K562 (cell line): ENCODE measurements at regions not wholly inside any gene's neighbourhood (a gene's known extent, or its start where the extent isn't known, plus 50 kb on each side); places are given as distances from the start of the nearest gene placed in this dataset.

Experiments
- ATAC-seq: fragments of 200-7000 bp; cut with Tn5 transposase; 3 replicates; pipeline ENCODE4 v1.9.1; 2020; ENCODE audit warnings: moderate library complexity
- BruUV-seq: library from RNA; stranded (reverse); fragments of 400-500 nt; replicated peaks from 2 replicates; lab custom pipeline; 2021; lab: Mats Ljungman, UMichigan
- CTCF ChIA-PET: fragments of 300-600 bp; formaldehyde crosslinking; extraction: SDS; loops from one replicate; lab custom pipeline; 2021; ENCODE audit warnings: low intra/inter-chr PET ratio; lab: Yijun Ruan, JAX
- POLR2A ChIA-PET: fragments of 300-600, 350-650 bp; sonication (Branson Sonifier 250); formaldehyde crosslinking; extraction: SDS; loops from one replicate; lab custom pipeline; 2021; ENCODE audit warnings: antibody characterized with exemption, inconsistent platforms; lab: Yijun Ruan, JAX
- DNase-seq, 4 experiments: peaks; one replicate each; pipeline versions ENCODE4 v3.0.0 to v3.0.0-alpha.2; 2011 to 2018; ENCODE audit warnings: low spot score in 3 of 4, mixed read lengths in 3 of 4; ENCODE audit errors: extremely low read depth in 1 of 4
- FAIRE-seq: peaks from 2 replicates; lab custom pipeline; 2011; peaks lifted over from hg19 to GRCh38; lab: Jason Lieb, UNC
- H2AFZ ChIP-seq: 2 replicates; pipeline ENCODE4 v1.6.0; 2011; ENCODE audit warnings: low read depth, low read length, control low read depth, inconsistent platforms
- H3K27ac ChIP-seq: fragments of 200-600 bp; 3 replicates; pipeline ENCODE4 v1.8.0; 2011; ENCODE audit warnings: low read depth, mild to moderate bottlenecking, control low read depth, inconsistent platforms, low read length, moderate library complexity, mixed read lengths; ENCODE audit errors: extremely low read depth
- H3K27me3 ChIP-seq, 2 experiments: fragments of 300-600 bp in 1 of 2; 2 replicates in 1 of 2; 3 replicates in 1 of 2; pipeline versions ENCODE4 v1.6.0 to v1.8.0; 2011; ENCODE audit warnings: inconsistent platforms in 2 of 2, low read length in 2 of 2, mild to moderate bottlenecking in 1 of 2, mixed read lengths in 1 of 2, moderate library complexity in 1 of 2; ENCODE audit not compliant: control insufficient read depth in 2 of 2, insufficient read depth in 2 of 2
- H3K36me3 ChIP-seq: fragments of 300-600 bp; 3 replicates; pipeline ENCODE4 v1.8.0; 2011; ENCODE audit warnings: mild to moderate bottlenecking, low read length, inconsistent platforms; ENCODE audit not compliant: control insufficient read depth, insufficient read depth
- H3K4me1 ChIP-seq, 2 experiments: fragments of 200-600 bp in 1 of 2; replicated peaks in 1 of 2; 2 replicates in 1 of 2; 3 replicates in 1 of 2; pipeline versions ENCODE4 v1.5.1 to v1.8.0; 2011; ENCODE audit warnings: inconsistent platforms in 2 of 2, low read length in 2 of 2, mild to moderate bottlenecking in 1 of 2, mixed read lengths in 1 of 2, moderate library complexity in 1 of 2; ENCODE audit not compliant: control insufficient read depth in 2 of 2, insufficient read depth in 2 of 2
- H3K4me2 ChIP-seq: 2 replicates; pipeline ENCODE4 v1.6.1; 2011; ENCODE audit warnings: low read length, control low read depth, inconsistent platforms, mixed read lengths; ENCODE audit not compliant: insufficient read depth
- H3K4me3 ChIP-seq: fragments of 200-600 bp; sonication (generic), shearing (Covaris generic); 2 replicates; pipeline ENCODE4 v1.5.1; 2016; ENCODE audit warnings: control low read depth, inconsistent platforms
- H3K79me2 ChIP-seq: fragments of 200-600 bp; 3 replicates; pipeline ENCODE4 v1.8.0; 2011; ENCODE audit warnings: low read length, inconsistent platforms; ENCODE audit not compliant: control insufficient read depth, insufficient read depth
- H3K9ac ChIP-seq, 2 experiments: 2 replicates each; pipeline versions ENCODE4 v1.6.0 to v1.6.1; 2011; ENCODE audit warnings: low read depth in 2 of 2, low read length in 2 of 2, control low read depth in 1 of 2, inconsistent platforms in 1 of 2, mild to moderate bottlenecking in 1 of 2, mixed read lengths in 1 of 2; ENCODE audit not compliant: insufficient read depth in 1 of 2
- H3K9me1 ChIP-seq: one replicate; pipeline ENCODE4 v1.6.0; 2011; ENCODE audit warnings: inconsistent platforms, mild to moderate bottlenecking, low read length, moderate library complexity; ENCODE audit not compliant: control insufficient read depth, insufficient read depth
- H3K9me3 ChIP-seq: replicated peaks from 2 replicates; pipeline ENCODE4 v1.5.1; 2011; ENCODE audit warnings: low read depth, low read length, inconsistent platforms; ENCODE audit not compliant: control insufficient read depth, insufficient read depth
- H4K20me1 ChIP-seq: replicated peaks from 2 replicates; pipeline ENCODE4 v1.6.1; 2011; ENCODE audit warnings: low read length, inconsistent platforms, mixed read lengths; ENCODE audit not compliant: control insufficient read depth, insufficient read depth
- EP300 ChIP-seq: IDR thresholded peaks from 2 replicates; pipeline ENCODE4 v1.6.1; 2012; ENCODE audit warnings: low read length, improper control_type of control experiment
- KDM5B ChIP-seq: fragments of 200-600 bp; sonication (generic); IDR thresholded peaks from 2 replicates; pipeline ENCODE4 v1.6.1; 2012; ENCODE audit warnings: low read depth, mild to moderate bottlenecking, moderate library complexity, low read length, control low read depth, inconsistent platforms; ENCODE audit not compliant: insufficient replicate concordance
- MYBL2 ChIP-seq, 2 experiments: fragments of 450-650 bp in 1 of 2; sonication (generic) in 1 of 2; formaldehyde crosslinking in 1 of 2; IDR thresholded peaks; 2 replicates each; pipeline versions ENCODE4 v1.6.1 to v1.8.1; 2017 to 2022; ENCODE audit warnings: borderline replicate concordance in 1 of 2, inconsistent platforms in 1 of 2, low read depth in 1 of 2, mild to moderate bottlenecking in 1 of 2, missing genetic modification reagents in 1 of 2, moderate library complexity in 1 of 2
- TAF1 ChIP-seq: IDR thresholded peaks from 2 replicates; pipeline ENCODE4 v1.6.1; 2011; ENCODE audit warnings: mild to moderate bottlenecking, low read length, moderate library complexity; ENCODE audit not compliant: insufficient read depth, control insufficient read depth, severe bottlenecking; ENCODE audit errors: extremely low read depth
- ZNF253 ChIP-seq: fragments of 250-450 bp; sonication (Bioruptor Pico); conservative IDR thresholded peaks from 2 replicates; pipeline ENCODE4 v1.6.1; 2021; ENCODE audit warnings: mild to moderate bottlenecking
- ZZZ3 ChIP-seq: fragments of 450-650 bp; IDR thresholded peaks from 2 replicates; pipeline ENCODE4 v1.6.1; 2016; ENCODE audit warnings: antibody characterized with exemption, mild to moderate bottlenecking, moderate library complexity
- WGBS: fragments of 100-300 bp; shearing (Covaris generic); methylation state at CpG from one replicate; pipeline ENCODE4 v1.1.6; 2016; ENCODE audit warnings: low coverage, mixed read lengths; ENCODE audit not compliant: insufficient coverage; ENCODE audit errors: missing lambda C conversion rate; 5-methylcytosine and 5-hydroxymethylcytosine counted together
- in situ Hi-C: fragments of 300-500 bp; cut with MboI; formaldehyde crosslinking; loops from 4 replicates; pipeline ENCODE4 v1.15.0; 2018; ENCODE audit warnings: inconsistent platforms, mixed read lengths
- intact Hi-C: fragments of 100-400 bp; cut with micrococcal nuclease; formaldehyde crosslinking; loops from 2 replicates; pipeline ENCODE4 v1.14.2; 2022

GRCh38 chr4:125681240-125681639 is 366.5 kb downstream of the FAT4 start:
- 4% methylated on average over 1 of the region's 1 CpG for WGBS
- no peak for TF ChIP-seq ZZZ3
- TF ChIP-seq EP300 = no peak
- no peak for TF ChIP-seq MYBL2 (IDR thresholded peaks at IDR 0.05; ENCODE audit: low read depth)
- no peak for TF ChIP-seq MYBL2 (CRISPR knock-in tag; IDR thresholded peaks at IDR 0.05; ENCODE audit: borderline replicate concordance)
- TF ChIP-seq ZNF253 (CRISPR knock-in tag) = no peak
- TF ChIP-seq KDM5B = no peak
- no peak for DNase-seq
- Histone ChIP-seq H3K79me2 (no peaks in the 10 kb centered on the region), H3K4me1 (no peaks in the 10 kb centered on the region), H3K27ac (no peak overlapping the region), H3K9me3 (no peaks in the 10 kb centered on the region), H3K27me3 (peaks cover 0 to 6% of the 10 kb centered on the region in 2 experiments; a peak in 2 of 5 replicates), H3K9me1 (no peaks in the 10 kb centered on the region), H4K20me1 (no peaks in the 10 kb centered on the region), H2AFZ (no peak overlapping the region), H3K36me3 (no peaks in the 10 kb centered on the region), H3K4me3 (no peak overlapping the region), H3K4me2 (no peak overlapping the region), H3K9ac (no peak overlapping the region)
- ChIA-PET POLR2A (interaction anchor here (1.0 kb wide), 1 partner anchor 17 kb away, joined by 3 read pairs; no protein-coding TSS in a partner anchor), CTCF (no interaction called here)
- BruUV-seq = no TSS peak
- in situ Hi-C loops (no loop called here), intact Hi-C loops (no loop called here)
- no peak for ATAC-seq
- FAIRE-seq = no peak

GRCh38 chr4:125682730-125683129 is 368.0 kb downstream of the FAT4 start:
- Histone ChIP-seq H3K4me1 (no peaks in the 10 kb centered on the region), H3K79me2 (no peaks in the 10 kb centered on the region), H3K9me1 (no peaks in the 10 kb centered on the region), H2AFZ (no peak overlapping the region), H3K4me3 (no peak overlapping the region), H3K4me2 (no peak overlapping the region), H4K20me1 (no peaks in the 10 kb centered on the region), H3K36me3 (no peaks in the 10 kb centered on the region), H3K9ac (no peak overlapping the region), H3K9me3 (no peaks in the 10 kb centered on the region), H3K27me3 (no peaks in the 10 kb centered on the region; a peak in 1 of 5 replicates), H3K27ac (no peak overlapping the region)
- intact Hi-C loops = no loop called here
- ATAC-seq = no peak
- DNase-seq = no peak
- in situ Hi-C loops = no loop called here
- no TSS peak for BruUV-seq
- ChIA-PET CTCF (no interaction called here), POLR2A (no interaction called here)
- no peak for TF ChIP-seq TAF1
- no peak for FAIRE-seq
- 2% methylated on average over 16 of the region's 18 CpGs for WGBS
